Loucy (cell line): ENCODE measurements at regions not wholly inside any gene's neighbourhood (a gene's known extent, or its start where the extent isn't known, plus 50 kb on each side); places are given as distances from the start of the nearest gene placed in this dataset.

Experiments
- EZH2phosphoT487 ChIP-seq: fragments of 200-600 bp; IDR thresholded peaks from 2 replicates; pipeline ENCODE4 v1.6.1; 2018; ENCODE audit warnings: antibody characterized with exemption, mild to moderate bottlenecking, moderate library complexity, borderline replicate concordance
- TF ChIP-seq, protein P1 (sequence below): fragments of 200-600 bp; sonication (generic); conservative IDR thresholded peaks from 2 replicates; pipeline ENCODE4 v1.5.1; 2014; ENCODE audit warnings: mild to moderate bottlenecking, antibody characterized with exemption, low read length

DNA sequence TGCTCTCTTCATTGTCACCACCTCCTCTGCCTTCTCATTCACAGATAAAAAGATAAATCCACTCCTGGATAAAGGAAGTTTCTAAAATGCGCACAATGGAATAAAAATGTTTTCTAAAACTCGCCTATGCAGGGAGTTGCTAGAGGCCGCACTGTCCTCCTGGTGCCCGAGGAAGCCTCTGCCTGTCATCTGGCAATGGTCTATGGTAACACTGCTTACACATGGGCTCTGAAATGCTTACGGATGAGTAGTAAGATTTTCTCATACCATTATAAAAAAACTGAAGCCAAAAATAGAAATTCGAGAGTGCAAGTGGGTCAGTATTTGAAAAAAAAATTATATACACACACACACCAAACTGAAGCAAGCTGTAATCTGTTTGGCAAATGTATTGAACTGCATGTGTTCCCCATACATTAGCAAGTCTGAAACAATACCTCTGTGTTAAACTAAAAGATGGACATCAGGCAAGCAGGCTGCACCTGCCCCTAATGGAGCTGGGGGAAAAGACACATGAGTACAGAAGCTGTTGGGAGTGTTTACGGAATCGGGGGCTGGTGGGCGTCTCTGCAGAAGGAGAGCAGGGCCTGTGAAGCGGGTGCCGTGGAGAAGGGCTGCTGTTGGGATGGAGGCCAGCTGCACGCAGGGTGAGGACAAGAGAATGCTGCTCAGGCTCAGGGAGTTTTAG, 103.3 kb upstream of the FAT1 start:
- TF ChIP-seq, protein P1, sequence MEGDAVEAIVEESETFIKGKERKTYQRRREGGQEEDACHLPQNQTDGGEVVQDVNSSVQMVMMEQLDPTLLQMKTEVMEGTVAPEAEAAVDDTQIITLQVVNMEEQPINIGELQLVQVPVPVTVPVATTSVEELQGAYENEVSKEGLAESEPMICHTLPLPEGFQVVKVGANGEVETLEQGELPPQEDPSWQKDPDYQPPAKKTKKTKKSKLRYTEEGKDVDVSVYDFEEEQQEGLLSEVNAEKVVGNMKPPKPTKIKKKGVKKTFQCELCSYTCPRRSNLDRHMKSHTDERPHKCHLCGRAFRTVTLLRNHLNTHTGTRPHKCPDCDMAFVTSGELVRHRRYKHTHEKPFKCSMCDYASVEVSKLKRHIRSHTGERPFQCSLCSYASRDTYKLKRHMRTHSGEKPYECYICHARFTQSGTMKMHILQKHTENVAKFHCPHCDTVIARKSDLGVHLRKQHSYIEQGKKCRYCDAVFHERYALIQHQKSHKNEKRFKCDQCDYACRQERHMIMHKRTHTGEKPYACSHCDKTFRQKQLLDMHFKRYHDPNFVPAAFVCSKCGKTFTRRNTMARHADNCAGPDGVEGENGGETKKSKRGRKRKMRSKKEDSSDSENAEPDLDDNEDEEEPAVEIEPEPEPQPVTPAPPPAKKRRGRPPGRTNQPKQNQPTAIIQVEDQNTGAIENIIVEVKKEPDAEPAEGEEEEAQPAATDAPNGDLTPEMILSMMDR = no peak
- TF ChIP-seq EZH2phosphoT487 = no peak
